K562 (cell line): ENCODE measurements at regions not wholly inside any gene's neighbourhood (a gene's known extent, or its start where the extent isn't known, plus 50 kb on each side); places are given as distances from the start of the nearest gene placed in this dataset.

Experiments used
- ATAC-seq: fragments of 200-7000 bp; cut with Tn5 transposase; 3 replicates; pipeline ENCODE4 v1.9.1; 2020; ENCODE audit warnings: moderate library complexity
- BruUV-seq: library from RNA; stranded (reverse); fragments of 400-500 nt; replicated peaks from 2 replicates; lab custom pipeline; 2021; lab: Mats Ljungman, UMichigan
- CTCF ChIA-PET: fragments of 300-600 bp; formaldehyde crosslinking; extraction: SDS; loops from one replicate; lab custom pipeline; 2021; ENCODE audit warnings: low intra/inter-chr PET ratio; lab: Yijun Ruan, JAX
- POLR2A ChIA-PET: fragments of 300-600, 350-650 bp; sonication (Branson Sonifier 250); formaldehyde crosslinking; extraction: SDS; loops from one replicate; lab custom pipeline; 2021; ENCODE audit warnings: antibody characterized with exemption, inconsistent platforms; lab: Yijun Ruan, JAX
- DNase-seq, 4 experiments: peaks; one replicate each; pipeline versions ENCODE4 v3.0.0 to v3.0.0-alpha.2; 2011 to 2018; ENCODE audit warnings: low spot score in 3 of 4, mixed read lengths in 3 of 4; ENCODE audit errors: extremely low read depth in 1 of 4
- FAIRE-seq: peaks from 2 replicates; lab custom pipeline; 2011; peaks lifted over from hg19 to GRCh38; lab: Jason Lieb, UNC
- H2AFZ ChIP-seq: 2 replicates; pipeline ENCODE4 v1.6.0; 2011; ENCODE audit warnings: low read depth, low read length, control low read depth, inconsistent platforms
- H3K27ac ChIP-seq: fragments of 200-600 bp; 3 replicates; pipeline ENCODE4 v1.8.0; 2011; ENCODE audit warnings: low read depth, mild to moderate bottlenecking, control low read depth, inconsistent platforms, low read length, moderate library complexity, mixed read lengths; ENCODE audit errors: extremely low read depth
- H3K27me3 ChIP-seq, 2 experiments: fragments of 300-600 bp in 1 of 2; 2 replicates in 1 of 2; 3 replicates in 1 of 2; pipeline versions ENCODE4 v1.6.0 to v1.8.0; 2011; ENCODE audit warnings: inconsistent platforms in 2 of 2, low read length in 2 of 2, mild to moderate bottlenecking in 1 of 2, mixed read lengths in 1 of 2, moderate library complexity in 1 of 2; ENCODE audit not compliant: control insufficient read depth in 2 of 2, insufficient read depth in 2 of 2
- H3K36me3 ChIP-seq: fragments of 300-600 bp; 3 replicates; pipeline ENCODE4 v1.8.0; 2011; ENCODE audit warnings: mild to moderate bottlenecking, low read length, inconsistent platforms; ENCODE audit not compliant: control insufficient read depth, insufficient read depth
- H3K4me1 ChIP-seq, 2 experiments: fragments of 200-600 bp in 1 of 2; replicated peaks in 1 of 2; 2 replicates in 1 of 2; 3 replicates in 1 of 2; pipeline versions ENCODE4 v1.5.1 to v1.8.0; 2011; ENCODE audit warnings: inconsistent platforms in 2 of 2, low read length in 2 of 2, mild to moderate bottlenecking in 1 of 2, mixed read lengths in 1 of 2, moderate library complexity in 1 of 2; ENCODE audit not compliant: control insufficient read depth in 2 of 2, insufficient read depth in 2 of 2
- H3K4me2 ChIP-seq: 2 replicates; pipeline ENCODE4 v1.6.1; 2011; ENCODE audit warnings: low read length, control low read depth, inconsistent platforms, mixed read lengths; ENCODE audit not compliant: insufficient read depth
- H3K4me3 ChIP-seq: fragments of 200-600 bp; sonication (generic), shearing (Covaris generic); 2 replicates; pipeline ENCODE4 v1.5.1; 2016; ENCODE audit warnings: control low read depth, inconsistent platforms
- H3K79me2 ChIP-seq: fragments of 200-600 bp; 3 replicates; pipeline ENCODE4 v1.8.0; 2011; ENCODE audit warnings: low read length, inconsistent platforms; ENCODE audit not compliant: control insufficient read depth, insufficient read depth
- H3K9ac ChIP-seq, 2 experiments: 2 replicates each; pipeline versions ENCODE4 v1.6.0 to v1.6.1; 2011; ENCODE audit warnings: low read depth in 2 of 2, low read length in 2 of 2, control low read depth in 1 of 2, inconsistent platforms in 1 of 2, mild to moderate bottlenecking in 1 of 2, mixed read lengths in 1 of 2; ENCODE audit not compliant: insufficient read depth in 1 of 2
- H3K9me1 ChIP-seq: one replicate; pipeline ENCODE4 v1.6.0; 2011; ENCODE audit warnings: inconsistent platforms, mild to moderate bottlenecking, low read length, moderate library complexity; ENCODE audit not compliant: control insufficient read depth, insufficient read depth
- H3K9me3 ChIP-seq: replicated peaks from 2 replicates; pipeline ENCODE4 v1.5.1; 2011; ENCODE audit warnings: low read depth, low read length, inconsistent platforms; ENCODE audit not compliant: control insufficient read depth, insufficient read depth
- H4K20me1 ChIP-seq: replicated peaks from 2 replicates; pipeline ENCODE4 v1.6.1; 2011; ENCODE audit warnings: low read length, inconsistent platforms, mixed read lengths; ENCODE audit not compliant: control insufficient read depth, insufficient read depth
- DMBX1 ChIP-seq: fragments of 250-450 bp; sonication (Bioruptor Pico); IDR thresholded peaks from 2 replicates; pipeline ENCODE4 v1.8.0; 2022; ENCODE audit warnings: inconsistent platforms, mild to moderate bottlenecking, moderate library complexity, borderline replicate concordance
- E2F6 ChIP-seq, 2 experiments: IDR thresholded peaks; 2 replicates each; pipeline ENCODE4 v1.6.1; 2011; ENCODE audit warnings: borderline replicate concordance in 1 of 2, control low read depth in 1 of 2, low read depth in 1 of 2, low read length in 1 of 2, mild to moderate bottlenecking in 1 of 2, mixed read lengths in 1 of 2, moderate library complexity in 1 of 2; ENCODE audit not compliant: insufficient read depth in 1 of 2, insufficient read length in 1 of 2, poor library complexity in 1 of 2, severe bottlenecking in 1 of 2; ENCODE audit errors: extremely low read depth in 1 of 2
- ESRRA ChIP-seq: fragments of 450-650 bp; IDR thresholded peaks from 2 replicates; pipeline ENCODE4 v1.6.1; 2014; ENCODE audit warnings: low read depth, mild to moderate bottlenecking, moderate library complexity, borderline replicate concordance
- FIP1L1 ChIP-seq: fragments of 200-400 bp; formaldehyde crosslinking; IDR thresholded peaks from 2 replicates; pipeline ENCODE4 v1.6.1; 2018; ENCODE audit warnings: mild to moderate bottlenecking, low read depth, low read length; ENCODE audit not compliant: poor library complexity, severe bottlenecking
- MAFK ChIP-seq: IDR thresholded peaks from 2 replicates; pipeline ENCODE4 v1.6.1; 2011; ENCODE audit warnings: low read length, improper control_type of control experiment
- PHF8 ChIP-seq: fragments of 200-600 bp; sonication (generic); IDR thresholded peaks from 2 replicates; pipeline ENCODE4 v1.6.1; 2012; ENCODE audit warnings: mixed run types, mild to moderate bottlenecking, inconsistent platforms, low read length, moderate library complexity, borderline replicate concordance
- TEAD4 ChIP-seq, 2 experiments: sonication (generic) in 1 of 2; formaldehyde crosslinking in 1 of 2; IDR thresholded peaks; 2 replicates each; pipeline versions ENCODE4 v1.6.1 to v1.8.0; 2012 to 2022; ENCODE audit warnings: borderline replicate concordance in 1 of 2, inconsistent platforms in 1 of 2, low read length in 1 of 2, mild to moderate bottlenecking in 1 of 2, missing genetic modification reagents in 1 of 2
- TFE3 ChIP-seq: fragments of 450-650 bp; formaldehyde crosslinking; IDR thresholded peaks from 2 replicates; pipeline ENCODE4 v1.4.0; 2020; ENCODE audit warnings: mild to moderate bottlenecking, mixed read lengths
- THRAP3 ChIP-seq: fragments of 450-650 bp; IDR thresholded peaks from 2 replicates; pipeline ENCODE4 v1.6.1; 2016; ENCODE audit warnings: mild to moderate bottlenecking, inconsistent platforms, borderline replicate concordance
- U2AF2 ChIP-seq: fragments of 200-400 bp; formaldehyde crosslinking; optimal IDR thresholded peaks from 2 replicates; pipeline ENCODE3; 2017; ENCODE audit warnings: low read depth, mild to moderate bottlenecking, low read length
- ZNF41 ChIP-seq: fragments of 250-450 bp; sonication (Bioruptor Pico); conservative IDR thresholded peaks from 2 replicates; pipeline ENCODE4 v1.4.0; 2020; ENCODE audit warnings: mild to moderate bottlenecking
- ZNF449 ChIP-seq: fragments of 250-450 bp; sonication (Bioruptor Pico); IDR thresholded peaks from 2 replicates; pipeline ENCODE4 v1.8.0; 2022; ENCODE audit warnings: moderate library complexity, mild to moderate bottlenecking, inconsistent platforms
- ZNF561 ChIP-seq: fragments of 450-650 bp; formaldehyde crosslinking; conservative IDR thresholded peaks from 2 replicates; pipeline ENCODE4 v1.4.0; 2020; ENCODE audit warnings: mild to moderate bottlenecking, moderate library complexity
- ZNF644 ChIP-seq: fragments of 200-800 bp; sonication (Bioruptor generic); IDR thresholded peaks from 2 replicates; pipeline ENCODE4 v1.6.1; 2016; ENCODE audit warnings: low read depth, missing genetic modification characterization, missing compliant biosample characterization
- WGBS: fragments of 100-300 bp; shearing (Covaris generic); methylation state at CpG from one replicate; pipeline ENCODE4 v1.1.6; 2016; ENCODE audit warnings: low coverage, mixed read lengths; ENCODE audit not compliant: insufficient coverage; ENCODE audit errors: missing lambda C conversion rate; 5-methylcytosine and 5-hydroxymethylcytosine counted together
- in situ Hi-C: fragments of 300-500 bp; cut with MboI; formaldehyde crosslinking; loops from 4 replicates; pipeline ENCODE4 v1.15.0; 2018; ENCODE audit warnings: inconsistent platforms, mixed read lengths
- intact Hi-C: fragments of 100-400 bp; cut with micrococcal nuclease; formaldehyde crosslinking; loops from 2 replicates; pipeline ENCODE4 v1.14.2; 2022
- TF ChIP-seq, protein P1 (sequence below): sonication (generic); formaldehyde crosslinking; IDR thresholded peaks from 2 replicates; pipeline ENCODE4 v1.8.1; 2023; ENCODE audit warnings: mild to moderate bottlenecking, missing genetic modification reagents

- Histone ChIP-seq H3K4me2 (no peak overlapping the region), H3K4me3 (no peak overlapping the region), H4K20me1 (no peaks in the 10 kb centered on the region), H3K27ac (no peak overlapping the region), H2AFZ (no peak overlapping the region), H3K9me3 (no peaks in the 10 kb centered on the region), H3K9ac (no peak overlapping the region), H3K79me2 (no peaks in the 10 kb centered on the region), H3K36me3 (no peaks in the 10 kb centered on the region), H3K4me1 (no peaks in the 10 kb centered on the region), H3K27me3 (no peaks in the 10 kb centered on the region), H3K9me1 (no peaks in the 10 kb centered on the region)
- POLR2A ChIA-PET, result no interaction called here
- 0% methylated on average over 2 of the region's 2 CpGs for WGBS
- TF ChIP-seq DMBX1 (CRISPR knock-in tag) (no peak), ZNF449 (no peak), PHF8 (no peak), THRAP3 (no peak), ZNF41 (no peak), MAFK (no peak), U2AF2 (no peak), TFE3 (CRISPR knock-in tag) (no peak), ZNF644 (tag) (no peak), ZNF561 (CRISPR knock-in tag) (no peak), ESRRA (no peak), TEAD4 (IDR thresholded peaks at IDR 0.05; ENCODE audit: low read length) (no peak), TEAD4 (CRISPR knock-in tag; IDR thresholded peaks at IDR 0.05; ENCODE audit: borderline replicate concordance) (no peak), E2F6 (IDR thresholded peaks at IDR 0.05; ENCODE audit: borderline replicate concordance in 1 of 2, extremely low read depth in 1 of 2, insufficient read depth in 1 of 2, insufficient read length in 1 of 2, low read depth in 1 of 2, low read length in 1 of 2, poor library complexity in 1 of 2, severe bottlenecking in 1 of 2) (no peak), FIP1L1 (no peak)
- TF ChIP-seq, protein P1, sequence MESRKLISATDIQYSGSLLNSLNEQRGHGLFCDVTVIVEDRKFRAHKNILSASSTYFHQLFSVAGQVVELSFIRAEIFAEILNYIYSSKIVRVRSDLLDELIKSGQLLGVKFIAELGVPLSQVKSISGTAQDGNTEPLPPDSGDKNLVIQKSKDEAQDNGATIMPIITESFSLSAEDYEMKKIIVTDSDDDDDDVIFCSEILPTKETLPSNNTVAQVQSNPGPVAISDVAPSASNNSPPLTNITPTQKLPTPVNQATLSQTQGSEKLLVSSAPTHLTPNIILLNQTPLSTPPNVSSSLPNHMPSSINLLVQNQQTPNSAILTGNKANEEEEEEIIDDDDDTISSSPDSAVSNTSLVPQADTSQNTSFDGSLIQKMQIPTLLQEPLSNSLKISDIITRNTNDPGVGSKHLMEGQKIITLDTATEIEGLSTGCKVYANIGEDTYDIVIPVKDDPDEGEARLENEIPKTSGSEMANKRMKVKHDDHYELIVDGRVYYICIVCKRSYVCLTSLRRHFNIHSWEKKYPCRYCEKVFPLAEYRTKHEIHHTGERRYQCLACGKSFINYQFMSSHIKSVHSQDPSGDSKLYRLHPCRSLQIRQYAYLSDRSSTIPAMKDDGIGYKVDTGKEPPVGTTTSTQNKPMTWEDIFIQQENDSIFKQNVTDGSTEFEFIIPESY (CRISPR knock-in tag), result no peak
- no TSS peak for BruUV-seq
- in situ Hi-C loops (no loop called here), intact Hi-C loops (no loop called here)
- no peak for FAIRE-seq
- no peak for ATAC-seq
- no peak for DNase-seq
- CTCF ChIA-PET, result no interaction called here
Observed at GRCh38 chr10:57955076-57955475, 312.6 kb downstream of the IPMK start.
